ENCODE measurements at regions not wholly inside any gene's neighbourhood (a gene's known extent, or its start where the extent isn't known, plus 50 kb on each side); places are given as distances from the start of the nearest gene placed in this dataset.

GRCh38 chr5:136619556-136619955 lies 254.2 kb upstream of the TRPC7 start (continued):
- no peak for TF ChIP-seq EGR1 (IDR thresholded peaks at IDR 0.05; ENCODE audit: borderline replicate concordance in 1 of 2, low read depth in 2 of 2, low read length in 2 of 2)
- no peak for TF ChIP-seq LARP7 (IDR thresholded peaks at IDR 0.05)
- TF ChIP-seq ZSCAN29 (IDR thresholded peaks at IDR 0.05) = no peak
- TF ChIP-seq BHLHE40 (IDR thresholded peaks at IDR 0.05; ENCODE audit: borderline replicate concordance in 1 of 2, low read depth in 2 of 2, low read length in 1 of 2) = no peak
- no peak for TF ChIP-seq CHD2 (IDR thresholded peaks at IDR 0.05; ENCODE audit: borderline replicate concordance, low read depth, low read length)

- BruUV-seq (replicated peaks) = no TSS peak
- no peak overlapping the region for H2AFZ ChIP-seq (ENCODE audit: control insufficient read depth, low read depth, low read length)
- WGBS (ENCODE audit: insufficient coverage, insufficient replicate concordance, low lambda C conversion rate, missing lambda C conversion rate) = 10% methylated on average over 6 of the region's 6 CpGs
- in situ Hi-C loops (cut with MboI) = no loop called here
- TF ChIP-seq TAF1 (IDR thresholded peaks at IDR 0.05; ENCODE audit: borderline replicate concordance, low read depth, low read length) = no peak
- TF ChIP-seq JUNB (IDR thresholded peaks at IDR 0.05) = no peak
- TF ChIP-seq EZH2 (IDR thresholded peaks at IDR 0.05; ENCODE audit: borderline replicate concordance, control insufficient read depth, low read depth, low read length) = no peak
- no peak for TF ChIP-seq SUZ12 (IDR thresholded peaks at IDR 0.05; ENCODE audit: unreplicated experiment)
- TF ChIP-seq CREB1 (IDR thresholded peaks at IDR 0.05; ENCODE audit: low read depth) = no peak
- TF ChIP-seq SIX5 (IDR thresholded peaks at IDR 0.05; ENCODE audit: low read depth, low read length, severe bottlenecking) = no peak
- TF ChIP-seq CBX3 (IDR thresholded peaks at IDR 0.05; ENCODE audit: borderline replicate concordance, low read depth) = no peak
- TF ChIP-seq REST (IDR thresholded peaks at IDR 0.05; ENCODE audit: low read depth, low read length) = no peak
- no peak for TF ChIP-seq E4F1 (IDR thresholded peaks at IDR 0.05; ENCODE audit: borderline replicate concordance, partially characterized antibody)
- no peak for TF ChIP-seq MYC (IDR thresholded peaks at IDR 0.05; ENCODE audit: insufficient read depth, insufficient read length, insufficient replicate concordance, low read length, severe bottlenecking)
- TF ChIP-seq ESRRA (IDR thresholded peaks at IDR 0.05; ENCODE audit: low read length) = no peak
- no peak for FAIRE-seq
- H4K20me1 ChIP-seq (ENCODE audit: control insufficient read depth, insufficient read depth) = no peaks in the 10 kb centered on the region
- CTCF ChIA-PET = no interaction called here
- no peak for DNase-seq (ENCODE audit: low read depth, low spot score)
- H3K79me2 ChIP-seq (ENCODE audit: control insufficient read depth, insufficient read depth, low read length) = no peaks in the 10 kb centered on the region
- H3K9ac ChIP-seq (ENCODE audit: control insufficient read depth, insufficient read depth, low read length) = no peak overlapping the region
- RAD21 ChIA-PET (ENCODE audit: unreplicated experiment) = no interaction called here
- H3K27ac ChIP-seq (ENCODE audit: control insufficient read depth, insufficient read depth) = no peak overlapping the region
- H3K36me3 ChIP-seq (ENCODE audit: control insufficient read depth in 2 of 2, insufficient read depth in 2 of 2, low read length in 1 of 2) = no peaks in the 10 kb centered on the region
- no peak overlapping the region for H3K4me3 ChIP-seq
- H3K9me3 ChIP-seq (replicated peaks; ENCODE audit: control insufficient read depth, insufficient read depth, low read length) = no peaks in the 10 kb centered on the region
- no peaks in the 10 kb centered on the region for H3K27me3 ChIP-seq (replicated peaks in 1 of 2; ENCODE audit: control insufficient read depth in 2 of 2, insufficient read depth in 2 of 2, low read length in 1 of 2)
- SMC1A ChIA-PET (ENCODE audit: uncharacterized antibody, unreplicated experiment) = no interaction called here
- no peaks in the 10 kb centered on the region for H3K4me1 ChIP-seq (ENCODE audit: control insufficient read depth, insufficient read depth, low read length)
- H3K4me2 ChIP-seq (ENCODE audit: control insufficient read depth, insufficient read depth) = no peak overlapping the region
- intact Hi-C loops (cut with micrococcal nuclease; ENCODE audit: unreplicated experiment) = no loop called here
- POLR2A ChIA-PET = no interaction called here
- ATAC-seq = no peak
These were observed 250.1 kb upstream of the TRPC7 start for GRCh38 chr5:136615251-136616119.

All from GM12878 (cell line).